Endothelial cell of umbilical vein (primary cell): ENCODE measurements at regions not wholly inside any gene's neighbourhood (a gene's known extent, or its start where the extent isn't known, plus 50 kb on each side); places are given as distances from the start of the nearest gene placed in this dataset.

Source experiments
- BruUV-seq: library from RNA; stranded (reverse); fragments of 400-500 nt; replicated peaks from 2 replicates; lab custom pipeline; 2021; lab: Mats Ljungman, UMichigan
- CTCF ChIA-PET: fragments of 300-600, 350-600 bp; sonication (Branson Sonifier 250); formaldehyde crosslinking; loops from one replicate; lab custom pipeline; 2021; ENCODE audit warnings: antibody characterized with exemption, inconsistent platforms; lab: Charles Lee
- POLR2A ChIA-PET: fragments of 300-600, 350-600 bp; sonication (Branson Sonifier 250); formaldehyde crosslinking; loops from one replicate; lab custom pipeline; 2021; ENCODE audit warnings: antibody characterized with exemption, inconsistent platforms; lab: Charles Lee
- DNase-seq: peaks from one replicate; pipeline ENCODE4 v3.0.0-alpha.2; 2011; ENCODE audit warnings: low read depth, low spot score
- FAIRE-seq: peaks from 2 replicates; lab custom pipeline; 2011; peaks lifted over from hg19 to GRCh38; lab: Jason Lieb, UNC
- H2AFZ ChIP-seq: 2 replicates; pipeline ENCODE4 v1.6.0; 2012; ENCODE audit warnings: low read depth, low read length, control low read depth, inconsistent platforms
- H3K27ac ChIP-seq: 2 replicates; pipeline ENCODE4 v1.5.1; 2011; ENCODE audit warnings: low read depth, mild to moderate bottlenecking, control low read depth, low read length, moderate library complexity; ENCODE audit not compliant: insufficient read depth
- H3K27me3 ChIP-seq, 2 experiments: 2 replicates each; pipeline versions ENCODE4 v1.6.0 to v1.6.1; 2011; ENCODE audit warnings: low read length in 2 of 2, mixed read lengths in 1 of 2; ENCODE audit not compliant: control insufficient read depth in 2 of 2, insufficient read depth in 2 of 2
- H3K36me3 ChIP-seq, 2 experiments: 2 replicates in 1 of 2; 3 replicates in 1 of 2; pipeline ENCODE4 v1.5.1; 2011; ENCODE audit warnings: low read length in 2 of 2, mild to moderate bottlenecking in 1 of 2, moderate library complexity in 1 of 2; ENCODE audit not compliant: control insufficient read depth in 2 of 2, insufficient read depth in 2 of 2; ENCODE audit errors: extremely low read depth in 1 of 2
- H3K4me1 ChIP-seq: 3 replicates; pipeline ENCODE4 v1.5.1; 2011; ENCODE audit warnings: mild to moderate bottlenecking, low read length; ENCODE audit not compliant: control insufficient read depth, insufficient read depth; ENCODE audit errors: extremely low read depth
- H3K4me2 ChIP-seq: 2 replicates; pipeline ENCODE4 v1.6.1; 2011; ENCODE audit warnings: low read length, control low read depth, mixed read lengths; ENCODE audit not compliant: insufficient read depth
- H3K4me3 ChIP-seq, 3 experiments: fragments of 200-600 bp in 1 of 3; sonication (generic), shearing (Covaris generic) in 1 of 3; replicated peaks in 1 of 3; 2 replicates each; pipeline ENCODE4 v1.5.1; 2011 to 2016; ENCODE audit warnings: control low read depth in 3 of 3, low read length in 3 of 3, mild to moderate bottlenecking in 2 of 3, inconsistent platforms in 1 of 3, low read depth in 1 of 3, moderate library complexity in 1 of 3; ENCODE audit not compliant: insufficient read depth in 1 of 3
- H3K79me2 ChIP-seq: 2 replicates; pipeline ENCODE4 v1.6.0; 2012; ENCODE audit warnings: low read length, inconsistent platforms; ENCODE audit not compliant: control insufficient read depth, insufficient read depth
- H3K9ac ChIP-seq: replicated peaks from 2 replicates; pipeline ENCODE3; 2011; ENCODE audit warnings: low read length, control low read depth; ENCODE audit not compliant: insufficient read depth; ENCODE audit errors: extremely low read depth
- H3K9me1 ChIP-seq: replicated peaks from 3 replicates; pipeline ENCODE4 v1.6.0; 2011; ENCODE audit warnings: mild to moderate bottlenecking, low read length; ENCODE audit not compliant: control insufficient read depth, insufficient read depth; ENCODE audit errors: extremely low read depth
- H3K9me3 ChIP-seq: replicated peaks from 2 replicates; pipeline ENCODE4 v1.5.1; 2012; ENCODE audit warnings: low read length, inconsistent platforms; ENCODE audit not compliant: control insufficient read depth, insufficient read depth
- H4K20me1 ChIP-seq: replicated peaks from 2 replicates; pipeline ENCODE3; 2011; ENCODE audit warnings: mild to moderate bottlenecking, low read length; ENCODE audit not compliant: control insufficient read depth, insufficient read depth; ENCODE audit errors: extremely low read depth
- CTCF ChIP-seq, 2 donors: IDR thresholded peaks; 1 replicate in 1 of 2; 2 replicates in 1 of 2; pipeline ENCODE4 v1.5.1; 2011; ENCODE audit warnings: low read length in 2 of 2, mild to moderate bottlenecking in 2 of 2, moderate library complexity in 2 of 2, control low read depth in 1 of 2, inconsistent platforms in 1 of 2, low read depth in 1 of 2; ENCODE audit not compliant: insufficient read depth in 1 of 2; ENCODE audit errors: extremely low read depth in 1 of 2
- EZH2 ChIP-seq: IDR thresholded peaks from 2 replicates; pipeline ENCODE4 v1.6.1; 2012; ENCODE audit warnings: borderline replicate concordance, low read depth, mild to moderate bottlenecking, moderate library complexity, low read length, inconsistent platforms; ENCODE audit not compliant: severe bottlenecking
- FOS ChIP-seq: IDR thresholded peaks from 2 replicates; pipeline ENCODE4 v1.6.1; 2011; ENCODE audit warnings: mild to moderate bottlenecking, low read length, moderate library complexity, borderline replicate concordance; ENCODE audit not compliant: insufficient read depth
- GATA2 ChIP-seq: IDR thresholded peaks from 2 replicates; pipeline ENCODE4 v1.7.0; 2011; ENCODE audit warnings: low read depth, mild to moderate bottlenecking, moderate library complexity, mixed read lengths, low read length; ENCODE audit not compliant: insufficient read length, insufficient read depth
- JUN ChIP-seq: IDR thresholded peaks from 2 replicates; pipeline ENCODE4 v1.6.1; 2011; ENCODE audit warnings: borderline replicate concordance, low read depth; ENCODE audit not compliant: insufficient read length, insufficient read depth
- MAX ChIP-seq: IDR thresholded peaks from 2 replicates; pipeline ENCODE4 v1.6.1; 2011; ENCODE audit not compliant: insufficient read depth, insufficient read length
- MYC ChIP-seq: IDR thresholded peaks from one replicate; pipeline ENCODE4 v1.6.1; 2011; ENCODE audit warnings: mild to moderate bottlenecking, low read depth, low read length
- POLR2A ChIP-seq: IDR thresholded peaks from 2 replicates; pipeline ENCODE4 v1.6.1; 2012; ENCODE audit warnings: low read depth, mild to moderate bottlenecking, control low read depth, low read length
- POLR2AphosphoS5 ChIP-seq: IDR thresholded peaks from 2 replicates; pipeline ENCODE4 v1.6.1; 2012; ENCODE audit warnings: low read depth, mild to moderate bottlenecking, control low read depth, low read length, moderate library complexity; ENCODE audit not compliant: insufficient read depth
- dilution Hi-C: fragments of 300-500 bp; cut with MboI; formaldehyde crosslinking; loops from one replicate; pipeline ENCODE4 v1.15.0; 2019; ENCODE audit warnings: low sequenced_read_pairs; ENCODE audit not compliant: extremely low pct_ligation_motif_present
- intact Hi-C: fragments of 100-400 bp; cut with micrococcal nuclease; formaldehyde crosslinking; loops from one replicate; pipeline ENCODE4 v1.10.0; 2022

- DNase-seq (no peak), FAIRE-seq (no peak)
- Histone ChIP-seq H3K27me3 (no peaks in the 10 kb centered on the region), H3K27ac (no peak overlapping the region), H3K9ac (no peak overlapping the region), H3K4me2 (no peak overlapping the region), H3K4me1 (no peaks in the 10 kb centered on the region), H3K79me2 (no peaks in the 10 kb centered on the region), H3K4me3 (no peak overlapping the region), H2AFZ (no peak overlapping the region), H3K9me3 (no peaks in the 10 kb centered on the region), H3K9me1 (no peaks in the 10 kb centered on the region), H4K20me1 (no peaks in the 10 kb centered on the region), H3K36me3 (no peaks in the 10 kb centered on the region)
- BruUV-seq, result no TSS peak
- intact Hi-C loops, result no loop called here
- TF ChIP-seq POLR2A, result no peak
- no peak for TF ChIP-seq MYC
- no peak for TF ChIP-seq JUN
- no peak for TF ChIP-seq EZH2
- TF ChIP-seq FOS, result no peak
- TF ChIP-seq MAX, result no peak
- no peak for TF ChIP-seq GATA2
- no peak for TF ChIP-seq POLR2AphosphoS5
- TF ChIP-seq CTCF (IDR thresholded peaks at IDR 0.05; ENCODE audit: extremely low read depth in 1 of 2, insufficient read depth in 1 of 2, low read depth in 1 of 2, low read length in 2 of 2), result no peak
- ChIA-PET CTCF (interaction anchor here (0.9 kb wide), 1 partner anchor 17 kb away, joined by 3 read pairs; no protein-coding TSS in a partner anchor), POLR2A (no interaction called here)
- dilution Hi-C loops, result no loop called here
Measured at GRCh38 chr2:41484858-41485234, 563.0 kb upstream of the PKDCC start.
